RPMI7951 (cell line): ENCODE measurements at regions not wholly inside any gene's neighbourhood (a gene's known extent, or its start where the extent isn't known, plus 50 kb on each side); places are given as distances from the start of the nearest gene placed in this dataset.
"Not testable (repeated sequence)": the region's sequence is repeated elsewhere in the genome, so short reads cannot be mapped to it uniquely, and the experiment has no call there.

Source experiments
- DNase-seq: peaks from one replicate; pipeline ENCODE4 v3.0.0-alpha.2; 2012; ENCODE audit warnings: low read depth

DNA sequence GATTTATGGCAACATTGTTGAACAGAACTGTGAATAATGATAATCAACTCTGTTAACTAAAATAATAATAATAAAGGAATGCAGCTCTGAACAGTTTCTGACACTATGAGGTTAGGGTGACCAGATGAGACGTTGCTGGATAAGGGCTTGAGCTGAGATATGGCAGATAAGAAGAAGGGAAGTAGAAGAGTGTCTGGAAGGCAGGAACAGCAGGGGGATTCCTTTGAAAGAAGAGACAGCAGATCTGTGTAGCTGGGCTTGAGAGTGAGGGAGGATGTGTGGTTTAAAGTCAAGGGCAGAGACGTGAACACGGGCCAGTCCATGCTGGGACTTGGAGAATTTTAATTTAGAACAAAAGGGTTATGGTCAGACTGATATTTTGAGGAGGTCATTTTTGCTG lies 273.1 kb upstream of the SLC14A2 start:
- no peak for DNase-seq

DNA sequence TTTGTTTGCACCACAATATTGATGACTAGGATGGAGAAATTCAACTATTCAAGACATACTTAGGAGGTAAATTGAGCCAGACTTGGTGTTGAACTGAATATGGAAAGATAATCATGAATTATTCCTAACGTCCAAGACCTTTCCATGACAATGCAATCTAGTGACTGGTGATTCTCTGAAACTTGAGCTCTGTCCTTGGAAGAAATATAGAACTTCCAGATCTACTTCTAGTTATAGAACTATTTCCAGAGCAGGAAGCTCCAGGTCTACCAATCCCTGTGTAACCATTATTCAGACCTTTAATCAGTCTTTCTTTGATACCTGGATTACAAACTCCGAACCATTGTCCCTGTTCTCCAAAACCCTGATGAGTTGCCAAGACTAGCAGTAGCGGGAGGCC lies 272.6 kb upstream of the SLC14A2 start:
- DNase-seq, result no peak

DNA sequence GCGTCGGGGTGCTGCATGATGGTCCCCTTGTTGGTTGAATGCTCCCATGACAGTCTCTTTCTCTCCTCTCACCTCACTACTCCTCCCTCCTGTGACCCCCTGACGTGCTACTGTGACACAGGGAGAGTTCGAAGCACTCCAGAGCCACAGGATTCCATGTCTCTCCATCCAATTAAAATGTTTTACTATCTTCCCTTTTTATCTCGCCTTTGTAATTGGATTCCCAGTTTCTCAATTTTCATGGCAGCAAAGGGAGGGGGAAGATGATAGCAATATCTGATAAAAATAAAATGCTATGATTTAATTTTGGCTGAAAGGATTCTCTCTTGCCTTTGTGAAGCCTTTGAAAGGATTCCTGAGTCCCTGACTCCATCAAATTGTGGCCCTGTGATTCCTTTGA lies 271.9 kb upstream of the SLC14A2 start:
- DNase-seq, result no peak

DNA sequence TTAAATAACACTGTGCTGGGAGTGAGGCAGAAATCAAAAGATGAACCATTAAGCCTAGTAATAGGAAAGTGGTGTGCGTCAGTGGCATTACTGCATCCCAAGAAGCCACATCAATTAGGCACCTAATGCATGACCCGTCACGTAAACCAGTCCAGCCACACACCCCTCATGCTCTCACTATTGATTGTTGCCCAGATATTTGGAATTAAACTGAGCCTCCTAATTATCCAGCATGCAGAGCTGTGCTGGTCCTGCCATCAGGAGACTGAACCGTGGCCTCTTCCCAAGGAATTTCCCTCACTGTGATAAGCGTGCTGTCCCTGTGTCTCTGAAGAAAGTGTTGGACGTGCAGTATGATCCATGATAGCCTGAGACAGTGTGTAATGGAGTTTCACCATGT lies 270.6 kb upstream of the SLC14A2 start:
- DNase-seq, result not testable (repeated sequence)

DNA sequence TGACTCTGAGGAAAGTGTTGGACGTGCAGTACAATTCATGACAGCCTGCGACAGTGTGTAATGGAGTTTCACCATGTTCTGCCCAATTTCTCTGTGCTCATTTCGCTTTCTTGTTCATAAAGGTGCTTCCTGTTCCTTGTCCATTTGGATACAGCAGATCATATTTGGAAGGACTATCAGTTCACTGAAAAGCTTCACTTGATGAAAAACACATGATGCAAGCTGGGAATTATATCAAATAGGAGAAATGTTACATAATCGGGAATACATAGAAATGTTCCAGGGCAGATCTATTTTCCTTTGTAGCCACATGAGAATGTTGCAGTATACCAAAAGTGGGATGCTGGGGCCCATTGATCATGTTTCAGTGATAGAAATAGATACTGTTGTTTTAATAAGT lies 266.3 kb upstream of the SLC14A2 start:
- DNase-seq, result no peak

DNA sequence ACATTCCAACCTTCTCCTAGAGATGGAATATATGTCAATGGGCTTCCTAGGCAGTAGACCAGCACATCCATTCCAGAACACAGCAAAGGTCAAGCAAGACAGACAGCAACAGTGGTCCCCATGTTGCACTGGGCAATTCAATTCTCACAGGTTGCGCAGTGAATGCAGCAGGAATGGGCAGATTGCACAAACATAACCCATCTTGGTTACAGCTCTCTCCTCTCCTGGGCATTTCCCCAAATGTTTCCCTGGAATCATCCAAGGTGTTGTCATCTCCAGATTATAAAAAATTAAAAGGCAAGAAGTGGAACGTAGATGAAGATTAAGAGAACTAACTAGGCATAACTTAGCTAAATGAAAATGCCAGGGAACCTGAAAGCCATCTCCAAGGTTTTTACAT lies 265.8 kb upstream of the SLC14A2 start:
- DNase-seq, result no peak

DNA sequence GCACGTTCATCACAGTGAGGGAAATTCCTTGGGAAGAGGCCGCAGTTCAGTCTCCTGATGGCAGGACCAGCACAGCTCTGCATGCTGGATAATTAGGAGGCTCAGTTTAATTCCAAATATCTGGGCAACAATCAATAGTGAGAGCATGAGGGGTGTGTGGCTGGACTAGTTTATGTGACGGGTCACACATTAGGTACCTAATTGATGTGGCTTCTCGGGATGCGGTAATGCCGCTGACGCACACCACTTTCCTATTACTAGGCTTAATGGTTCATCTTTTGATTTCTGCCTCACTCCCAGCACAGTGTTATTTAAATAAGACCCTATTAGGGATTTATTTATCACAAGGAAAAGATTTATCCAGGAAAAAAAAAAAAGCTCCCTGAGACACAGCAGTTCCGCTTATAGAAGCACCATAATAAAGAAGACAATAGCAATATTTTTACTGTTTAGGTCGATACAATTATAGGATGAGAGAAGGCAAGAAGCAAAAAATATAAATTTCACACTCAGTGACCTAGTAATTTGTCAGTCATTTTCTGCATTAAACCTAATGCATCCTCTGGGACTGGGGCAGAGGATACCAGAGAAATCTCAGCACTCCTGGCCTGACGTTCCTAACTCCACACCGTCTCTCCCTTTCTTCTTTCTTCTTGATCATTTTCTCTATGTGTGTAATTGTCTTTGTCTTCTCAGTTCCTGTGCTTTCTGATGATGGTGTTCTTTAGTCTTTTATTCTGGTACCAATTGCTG lies 264.7 kb upstream of the SLC14A2 start:
- no peak for DNase-seq

DNA sequence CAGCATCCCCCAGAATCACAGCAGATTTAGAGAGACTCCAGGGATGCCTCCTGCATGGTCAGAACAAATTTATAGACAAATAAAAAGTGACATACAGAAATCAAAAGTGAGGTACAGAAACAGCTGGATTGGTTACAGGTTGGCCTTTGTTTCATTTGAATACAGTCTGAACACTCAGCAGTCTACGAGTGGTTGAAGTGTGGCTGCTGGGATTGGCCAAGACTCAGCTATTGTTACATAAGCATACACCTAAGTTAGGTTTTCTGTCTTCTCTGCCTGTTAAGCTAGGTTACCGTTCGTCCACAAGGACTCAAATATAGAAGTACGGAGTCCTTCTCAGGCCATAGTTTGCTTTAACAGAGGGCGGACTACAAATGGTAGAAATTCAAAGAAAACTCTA lies 262.4 kb upstream of the SLC14A2 start:
- DNase-seq, result no peak

DNA sequence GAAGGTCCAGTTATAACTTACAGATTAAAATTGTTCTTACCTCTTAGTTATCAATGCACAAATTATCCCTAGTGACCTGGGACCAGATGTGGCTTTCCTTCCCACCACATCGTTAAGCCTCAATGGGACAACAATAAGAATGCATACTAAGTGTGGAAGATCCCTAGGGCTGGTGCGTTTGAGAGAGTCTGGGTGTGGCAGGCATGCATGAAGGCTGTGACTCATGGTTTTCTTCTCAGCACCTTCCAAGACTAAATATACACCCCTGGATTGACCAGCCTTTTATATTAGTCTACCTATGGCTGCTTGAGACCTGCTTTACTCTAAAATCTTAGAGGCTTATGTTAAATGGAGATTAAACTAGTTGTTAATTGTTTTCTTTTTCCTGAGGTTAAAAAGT lies 261.7 kb upstream of the SLC14A2 start:
- DNase-seq, result peak; percentile 53

DNA sequence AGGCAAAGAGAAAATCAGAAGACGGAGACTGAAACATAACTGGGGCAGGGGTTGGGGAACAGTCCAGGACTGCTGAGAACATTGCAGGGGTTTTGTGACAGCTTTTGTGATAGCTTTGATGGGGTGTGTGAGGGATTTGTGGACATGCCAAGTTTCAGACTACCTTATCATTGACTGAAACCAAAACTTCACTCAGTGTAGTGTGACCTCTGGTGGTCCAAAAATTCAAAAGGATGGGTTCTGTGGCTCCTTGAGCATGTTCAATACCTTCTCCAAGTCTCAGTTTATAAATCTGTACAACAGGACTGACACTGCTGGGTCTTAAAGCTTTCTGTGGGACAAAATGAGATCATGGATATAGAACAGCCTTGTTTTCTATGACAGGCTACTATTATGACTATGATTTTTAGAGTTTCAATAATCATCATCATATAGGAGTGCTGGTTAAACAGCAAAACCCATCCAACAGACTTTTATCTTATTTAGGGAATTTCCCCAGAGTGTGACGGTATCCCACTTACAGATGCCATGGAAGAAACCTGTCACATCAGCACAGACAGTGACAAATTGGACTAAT lies 259.2 kb upstream of the SLC14A2 start:
- DNase-seq, result no peak

DNA sequence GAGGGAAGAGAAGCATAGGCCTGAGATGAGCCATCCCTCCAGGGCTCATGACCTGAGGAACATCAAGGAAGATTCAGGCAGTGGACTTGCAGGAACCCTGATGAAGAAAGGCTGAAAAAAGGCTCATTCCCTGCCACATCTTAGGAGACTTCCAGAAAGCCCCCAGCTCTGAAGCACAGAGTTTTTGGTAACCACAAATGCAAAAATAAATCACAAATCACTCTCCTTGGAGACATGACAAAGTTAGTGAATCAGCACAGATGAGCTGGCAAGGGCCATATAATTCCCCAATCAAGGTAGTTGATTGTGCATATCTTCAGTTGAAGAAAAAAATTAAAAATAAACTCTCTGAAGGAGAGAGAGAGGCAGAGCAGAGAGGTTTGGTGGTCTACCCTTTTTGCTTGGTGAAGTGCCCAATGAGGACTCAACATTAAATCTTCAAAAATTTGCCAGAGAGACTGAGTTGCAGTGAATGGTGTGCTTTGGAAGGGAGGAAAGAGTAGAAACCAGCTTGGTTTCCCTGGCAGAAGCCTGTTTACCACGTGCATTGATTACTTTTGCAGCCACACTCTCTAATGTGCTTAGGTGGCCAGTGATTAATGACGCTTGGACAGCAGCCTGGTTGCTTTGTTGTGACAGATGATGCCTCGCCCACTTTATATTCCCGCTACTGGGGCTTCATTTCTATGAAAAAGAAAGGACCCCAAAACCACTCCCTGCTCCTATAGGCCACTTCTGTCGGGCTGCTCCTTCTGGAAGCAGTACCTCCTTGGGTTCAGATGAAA lies 257.4 kb upstream of the SLC14A2 start:
- DNase-seq, result peak; percentile 63

DNA sequence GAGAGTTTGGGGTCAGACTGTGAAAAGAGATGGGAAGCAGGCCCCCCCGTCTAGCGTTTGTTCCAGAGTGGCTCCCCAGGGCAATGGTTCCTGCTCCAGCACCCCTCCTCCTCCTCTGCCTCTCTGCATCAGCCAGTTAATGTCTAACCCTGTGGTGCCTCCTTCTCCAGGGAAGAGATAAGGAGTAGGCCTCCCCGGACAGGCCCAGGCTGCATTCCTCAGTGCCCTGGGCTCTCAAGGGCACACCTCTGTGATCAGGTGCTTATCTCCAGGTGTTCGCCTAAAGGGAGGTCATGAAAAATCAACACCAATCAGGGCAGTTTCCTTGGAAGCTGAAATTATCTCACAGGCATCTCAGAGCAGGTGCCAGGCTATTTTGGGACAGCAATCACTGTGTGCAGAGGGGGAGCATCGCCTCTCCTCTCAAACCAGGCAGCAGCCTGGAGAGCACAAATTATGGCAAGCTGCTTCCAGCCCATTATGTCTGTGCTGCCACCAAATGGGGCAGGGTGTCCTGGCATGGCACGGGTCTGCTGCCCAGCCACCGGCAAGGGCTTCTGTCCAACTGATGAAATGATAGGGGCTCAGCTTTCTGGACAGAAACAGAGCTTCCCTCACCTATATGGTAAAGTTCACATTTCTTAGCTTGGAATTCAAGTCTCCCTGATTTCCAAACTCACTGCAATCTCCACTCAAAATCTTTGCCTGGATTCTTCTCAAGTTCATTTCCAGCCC lies 255.8 kb upstream of the SLC14A2 start:
- DNase-seq, result no peak

DNA sequence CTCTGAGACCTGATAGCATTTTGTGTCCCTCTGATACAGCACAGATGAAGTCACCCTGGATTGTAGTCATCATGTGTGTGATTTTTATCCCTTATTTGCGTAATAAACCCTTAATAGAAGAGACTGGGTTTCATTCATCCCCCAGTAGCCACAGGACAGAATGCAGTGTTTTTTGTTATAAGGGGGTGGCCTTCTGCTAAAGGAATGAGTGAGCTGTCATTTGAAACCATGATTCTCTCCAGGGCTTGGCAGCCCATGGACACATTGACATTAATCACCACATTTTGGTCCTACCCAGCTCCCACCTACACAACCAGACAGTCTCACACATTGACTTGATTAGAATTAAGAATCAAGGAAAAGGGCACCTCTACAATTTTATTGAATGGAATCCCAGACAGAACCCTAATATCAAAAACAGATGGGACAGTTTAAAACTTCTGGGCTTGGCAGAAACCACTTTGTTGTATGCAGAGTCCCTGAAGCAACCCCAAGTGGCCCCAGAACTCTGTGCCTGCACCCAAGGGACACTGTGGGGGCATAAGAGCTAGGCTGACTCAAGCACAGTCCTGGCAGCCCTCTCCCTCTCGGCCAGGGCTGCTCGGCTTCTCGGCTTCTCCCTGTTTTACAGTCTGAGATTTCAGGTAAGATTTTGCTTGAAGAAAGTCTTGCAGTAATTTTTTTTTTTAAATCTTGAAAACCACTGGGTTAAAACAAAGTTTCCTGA lies 254.0 kb upstream of the SLC14A2 start:
- DNase-seq, result peak; percentile 65

DNA sequence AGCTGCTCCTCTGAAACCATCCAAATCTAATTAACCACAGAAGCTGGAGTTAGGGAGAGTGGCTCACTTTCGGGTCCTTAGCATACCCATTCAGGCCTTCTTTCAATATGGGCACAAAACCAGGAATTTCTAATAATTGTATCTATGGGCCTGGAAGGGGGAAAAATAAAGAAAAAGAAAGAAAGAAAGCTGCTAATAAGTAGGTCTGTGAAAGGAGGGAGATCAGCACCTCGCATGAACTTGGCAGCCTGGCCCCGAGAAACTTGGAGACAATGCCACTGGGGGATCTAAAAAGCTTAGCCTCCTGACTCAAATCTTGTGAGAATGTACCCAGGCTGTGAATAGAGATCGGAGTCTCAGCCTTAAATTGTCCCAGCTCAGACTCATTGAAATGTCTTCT lies 252.1 kb upstream of the SLC14A2 start:
- no peak for DNase-seq

DNA sequence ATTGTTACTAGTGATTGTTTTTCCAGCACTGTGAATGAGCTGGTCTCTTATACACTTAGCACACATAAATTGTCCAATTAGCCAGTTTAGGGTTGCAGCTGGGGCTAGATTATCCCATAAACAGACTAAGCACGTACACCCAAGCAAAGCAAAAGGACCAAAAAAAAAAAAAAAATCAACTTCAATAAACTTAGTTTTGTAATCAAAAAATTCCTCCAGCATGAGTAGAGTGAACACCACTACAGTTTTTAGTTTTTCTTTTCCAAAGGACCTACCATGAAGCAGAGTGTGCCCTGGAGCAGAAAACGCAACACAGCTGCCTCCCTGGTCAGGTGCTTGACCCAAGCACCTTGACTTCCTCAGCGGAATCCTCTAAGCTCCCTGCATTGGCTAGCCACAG lies 249.4 kb upstream of the SLC14A2 start:
- peak; percentile 35 for DNase-seq

DNA sequence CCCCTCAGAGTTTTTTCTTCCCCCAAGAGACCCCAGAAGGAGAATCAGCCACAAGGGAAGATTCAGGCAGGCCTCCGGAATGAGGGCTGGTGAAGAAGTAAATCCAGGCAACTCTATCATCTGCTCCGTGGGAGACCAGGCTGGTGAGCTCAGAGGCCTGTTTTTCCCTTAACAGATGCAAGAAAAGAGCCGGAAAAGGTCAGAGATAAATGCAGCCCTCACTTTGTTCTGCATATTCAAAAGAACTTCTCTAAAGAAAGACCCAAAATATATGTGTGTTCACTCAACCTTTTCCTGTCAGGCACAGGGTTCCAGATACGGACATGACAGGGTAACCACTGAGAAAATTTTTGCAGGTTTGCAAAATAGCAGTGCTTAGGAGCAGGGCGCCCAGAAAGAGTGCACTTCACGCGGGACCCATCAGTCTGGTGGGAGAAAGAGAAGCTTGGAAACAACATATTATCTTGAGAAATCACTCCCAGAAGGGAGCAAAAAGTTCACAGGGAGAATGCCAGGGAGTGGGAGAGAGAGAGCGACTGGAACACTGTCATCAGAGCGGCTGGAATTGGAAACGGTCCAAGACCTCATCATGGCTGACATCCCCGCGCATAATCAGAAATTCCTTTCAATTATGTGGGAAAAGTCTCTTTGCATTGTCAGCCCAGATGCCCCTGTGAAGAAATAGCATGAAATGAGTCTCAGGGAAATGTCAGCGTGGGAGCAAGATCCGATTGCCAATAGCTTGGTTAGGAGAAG lies 244.8 kb upstream of the SLC14A2 start:
- peak; percentile 39 for DNase-seq

DNA sequence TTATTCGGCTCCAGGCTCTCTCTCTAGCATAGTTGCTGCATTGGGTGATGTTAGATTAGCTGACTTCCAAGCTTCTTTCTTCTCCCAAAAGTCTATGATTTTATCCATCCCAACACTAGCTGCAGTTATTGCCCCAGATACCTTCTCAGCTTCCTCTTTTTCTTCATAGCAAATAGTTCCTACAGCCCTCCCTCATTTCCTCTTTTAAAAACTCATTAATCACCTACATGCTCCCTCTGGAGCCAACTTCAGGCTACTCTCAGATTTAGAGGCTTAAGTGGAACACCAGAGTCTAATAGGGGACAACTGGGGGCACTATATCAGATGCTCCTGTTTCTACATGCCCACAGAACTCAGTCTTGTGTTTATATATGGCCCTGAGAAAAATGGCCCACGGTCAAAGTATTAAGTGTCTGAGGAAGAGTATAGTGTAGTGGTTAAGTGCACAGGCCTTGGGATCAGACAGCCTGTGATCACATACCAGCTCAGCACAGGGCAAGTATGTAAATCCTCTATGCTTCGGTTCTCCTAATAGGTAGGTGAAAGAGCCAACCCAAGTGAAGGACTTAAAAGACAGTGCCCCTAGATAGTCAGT lies 241.9 kb upstream of the SLC14A2 start:
- DNase-seq, result no peak

DNA sequence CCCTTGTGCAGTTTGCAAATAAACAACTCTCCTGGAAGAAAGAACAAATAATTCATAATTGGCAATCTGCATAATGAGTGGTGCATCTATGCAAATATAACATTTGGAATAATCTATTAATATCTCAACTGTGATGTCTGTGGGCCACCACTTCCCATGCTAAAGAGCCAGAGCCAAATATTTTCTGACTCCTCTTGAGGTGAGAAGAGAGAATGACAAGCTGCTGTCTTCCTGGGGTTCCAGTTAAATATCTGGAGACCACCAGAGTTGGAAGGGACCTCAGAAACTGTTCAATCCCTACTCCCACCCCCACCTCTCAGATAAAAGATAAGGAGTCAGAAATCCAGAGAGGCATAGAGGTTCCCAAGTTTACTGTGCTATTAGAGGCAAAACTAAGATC lies 241.0 kb upstream of the SLC14A2 start:
- no peak for DNase-seq

DNA sequence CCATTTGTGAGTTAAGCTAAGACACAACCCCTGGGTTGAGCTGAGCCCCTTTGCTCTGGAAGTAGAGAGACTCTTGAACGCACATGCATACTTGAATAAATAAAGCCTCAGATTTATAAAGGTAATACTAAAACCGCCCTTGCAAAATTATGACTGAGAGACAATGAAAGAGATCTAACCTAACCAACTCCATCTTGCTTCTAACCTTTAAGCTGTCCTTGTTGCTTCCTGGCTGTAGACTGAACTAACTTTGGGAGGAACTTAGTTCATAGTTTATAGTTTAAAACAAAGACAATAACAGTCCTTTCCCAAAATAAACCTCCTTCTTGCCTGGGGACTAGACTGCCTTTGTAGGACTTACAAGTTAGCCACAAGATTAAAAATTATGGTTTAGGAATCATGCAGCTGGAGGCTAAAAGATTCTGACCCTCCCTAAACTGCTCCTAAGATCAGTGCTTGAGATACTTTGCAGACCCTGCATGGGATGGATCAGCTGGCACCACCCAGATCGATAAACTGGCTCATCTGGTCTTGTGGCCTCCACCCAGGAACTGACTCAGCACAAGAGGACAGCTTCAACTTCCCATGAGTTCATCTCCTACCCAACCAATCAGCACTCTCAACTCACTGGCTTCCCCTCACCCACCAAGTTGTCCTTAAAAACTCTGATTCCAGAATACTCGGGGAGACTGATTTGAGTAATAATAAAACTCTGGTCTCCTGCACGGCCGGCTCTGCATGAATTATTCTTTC lies 240.2 kb upstream of the SLC14A2 start:
- peak; percentile 56 for DNase-seq

DNA sequence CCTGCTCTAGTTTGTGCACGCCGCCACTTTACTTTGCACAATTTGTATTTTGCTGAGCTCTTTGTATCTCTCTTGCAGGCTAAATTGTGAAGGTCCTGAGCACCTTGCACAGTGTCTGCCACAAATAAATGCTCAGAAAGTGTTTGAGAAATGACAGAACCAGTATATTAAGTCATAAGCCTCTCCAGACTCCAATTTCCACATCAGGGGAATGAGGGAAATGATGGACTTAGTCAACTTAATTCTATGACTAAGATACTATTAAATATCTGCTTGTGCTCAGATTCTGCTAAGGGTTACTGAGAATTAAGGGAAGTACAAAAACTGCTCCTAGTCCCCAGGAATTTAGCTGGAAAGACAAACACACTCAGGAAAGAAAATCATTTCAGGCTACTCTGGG lies 239.1 kb upstream of the SLC14A2 start:
- no peak for DNase-seq
